Neural cell (in vitro differentiated cells): ENCODE measurements at regions not wholly inside any gene's neighbourhood (a gene's known extent, or its start where the extent isn't known, plus 50 kb on each side); places are given as distances from the start of the nearest gene placed in this dataset.

Source experiments
- H2AFZ ChIP-seq: fragments of 200-600, 300-800 bp; sonication (generic), shearing (Covaris generic); 2 replicates; pipeline ENCODE4 v1.6.0; 2014; ENCODE audit warnings: low read depth, mild to moderate bottlenecking, antibody characterized with exemption, low read length, moderate library complexity
- H3F3A ChIP-seq: fragments of 200-600 bp; shearing (Covaris generic); 2 replicates; pipeline ENCODE4 v1.6.1; 2016; ENCODE audit warnings: mild to moderate bottlenecking, moderate library complexity, mixed read lengths, antibody characterized with exemption, low read length; ENCODE audit not compliant: insufficient read depth, poor library complexity, severe bottlenecking
- H3K27ac ChIP-seq: fragments of 200-600, 300-800 bp; sonication (generic), shearing (Covaris generic); 2 replicates; pipeline ENCODE4 v1.5.1; 2014; ENCODE audit warnings: mild to moderate bottlenecking, low read length, moderate library complexity
- H3K27me3 ChIP-seq: fragments of 300-800, 200-600 bp; sonication (generic), shearing (Covaris generic); 2 replicates; pipeline ENCODE4 v1.6.0; 2014; ENCODE audit warnings: mild to moderate bottlenecking, low read depth, low read length, moderate library complexity; ENCODE audit not compliant: insufficient read depth
- H3K36me3 ChIP-seq: fragments of 300-800, 200-600 bp; sonication (generic), shearing (Covaris generic); 2 replicates; pipeline ENCODE4 v1.5.1; 2014; ENCODE audit warnings: mild to moderate bottlenecking, antibody characterized with exemption, low read length, moderate library complexity; ENCODE audit not compliant: insufficient read depth
- H3K4me2 ChIP-seq: fragments of 300-800, 200-600 bp; sonication (generic), shearing (Covaris generic); 2 replicates; pipeline ENCODE4 v1.6.0; 2014; ENCODE audit warnings: mild to moderate bottlenecking, low read length
- H3K4me3 ChIP-seq: fragments of 300-800, 200-600 bp; sonication (generic), shearing (Covaris generic); 2 replicates; pipeline ENCODE4 v1.5.1; 2014; ENCODE audit warnings: mild to moderate bottlenecking, low read length, moderate library complexity
- H3K79me2 ChIP-seq: fragments of 200-600 bp; shearing (Covaris generic); replicated peaks from 2 replicates; pipeline ENCODE4 v1.6.0; 2014; ENCODE audit warnings: mild to moderate bottlenecking, low read length, moderate library complexity; ENCODE audit not compliant: insufficient read depth
- H3K9ac ChIP-seq: fragments of 300-800, 200-600 bp; sonication (generic), shearing (Covaris generic); 2 replicates; pipeline ENCODE4 v1.6.1; 2016; ENCODE audit warnings: mild to moderate bottlenecking, low read length, mixed read lengths
- H3K9me2 ChIP-seq: fragments of 200-600 bp; shearing (Covaris generic); 2 replicates; pipeline ENCODE4 v1.6.1; 2016; ENCODE audit warnings: mild to moderate bottlenecking, low read length, mixed read lengths; ENCODE audit not compliant: insufficient read depth
- H3K9me3 ChIP-seq: fragments of 200-600, 300-800 bp; sonication (generic), shearing (Covaris generic); 2 replicates; pipeline ENCODE4 v1.6.1; 2016; ENCODE audit warnings: mild to moderate bottlenecking, mixed run types, low read length, moderate library complexity, mixed read lengths
- H4K20me1 ChIP-seq: fragments of 200-600 bp; shearing (Covaris generic); 2 replicates; pipeline ENCODE4 v1.6.1; 2016; ENCODE audit warnings: mild to moderate bottlenecking, mixed run types; ENCODE audit not compliant: insufficient read depth
- CTCF ChIP-seq: fragments of 450-650 bp; IDR thresholded peaks from 2 replicates; pipeline ENCODE4 v1.5.1; 2014; ENCODE audit warnings: antibody characterized with exemption, mild to moderate bottlenecking, moderate library complexity; ENCODE audit not compliant: poor library complexity, severe bottlenecking
- EP300 ChIP-seq: fragments of 450-650 bp; conservative IDR thresholded peaks from 2 replicates; pipeline ENCODE4 v1.6.1; 2014; ENCODE audit warnings: antibody characterized with exemption, mild to moderate bottlenecking, moderate library complexity; ENCODE audit not compliant: poor library complexity, severe bottlenecking
- EZH2 ChIP-seq: fragments of 200-600, 300-800 bp; shearing (Covaris generic), sonication (generic); IDR thresholded peaks from 2 replicates; pipeline ENCODE4 v1.6.1; 2014; ENCODE audit warnings: antibody characterized with exemption, low read length, borderline replicate concordance, mild to moderate bottlenecking; ENCODE audit not compliant: insufficient read depth, poor library complexity, severe bottlenecking
- MXI1 ChIP-seq: fragments of 450-650 bp; conservative IDR thresholded peaks from 2 replicates; pipeline ENCODE4 v1.6.1; 2014; ENCODE audit warnings: antibody characterized with exemption, mild to moderate bottlenecking; ENCODE audit not compliant: poor library complexity, severe bottlenecking
- RAD21 ChIP-seq: fragments of 450-650 bp; conservative IDR thresholded peaks from 2 replicates; pipeline ENCODE4 v1.6.1; 2014; ENCODE audit warnings: antibody characterized with exemption, mild to moderate bottlenecking, moderate library complexity
- SMC3 ChIP-seq: fragments of 450-650 bp; conservative IDR thresholded peaks from 2 replicates; pipeline ENCODE4 v1.6.1; 2014; ENCODE audit warnings: antibody characterized with exemption, mild to moderate bottlenecking, moderate library complexity; ENCODE audit not compliant: poor library complexity
- TAF1 ChIP-seq: IDR thresholded peaks from 2 replicates; pipeline ENCODE4 v1.6.1; 2012; ENCODE audit warnings: low read depth
- TF ChIP-seq, protein P1 (sequence below): IDR thresholded peaks from 2 replicates; pipeline ENCODE4 v1.6.1; 2012; ENCODE audit warnings: borderline replicate concordance

- Histone ChIP-seq H3K9me3 (no peaks in the 10 kb centered on the region), H3K27me3 (no peaks in the 10 kb centered on the region), H3K79me2 (no peaks in the 10 kb centered on the region), H3K27ac (no peak overlapping the region), H2AFZ (no peak overlapping the region), H3K4me3 (no peak overlapping the region), H3K36me3 (no peaks in the 10 kb centered on the region), H3K9me2 (no peaks in the 10 kb centered on the region), H3K9ac (no peak overlapping the region), H3F3A (no peaks in the 10 kb centered on the region), H4K20me1 (no peaks in the 10 kb centered on the region), H3K4me2 (no peak overlapping the region)
- no peak for TF ChIP-seq TAF1
- no peak for TF ChIP-seq EP300
- TF ChIP-seq EZH2: no peak
- TF ChIP-seq, protein P1, sequence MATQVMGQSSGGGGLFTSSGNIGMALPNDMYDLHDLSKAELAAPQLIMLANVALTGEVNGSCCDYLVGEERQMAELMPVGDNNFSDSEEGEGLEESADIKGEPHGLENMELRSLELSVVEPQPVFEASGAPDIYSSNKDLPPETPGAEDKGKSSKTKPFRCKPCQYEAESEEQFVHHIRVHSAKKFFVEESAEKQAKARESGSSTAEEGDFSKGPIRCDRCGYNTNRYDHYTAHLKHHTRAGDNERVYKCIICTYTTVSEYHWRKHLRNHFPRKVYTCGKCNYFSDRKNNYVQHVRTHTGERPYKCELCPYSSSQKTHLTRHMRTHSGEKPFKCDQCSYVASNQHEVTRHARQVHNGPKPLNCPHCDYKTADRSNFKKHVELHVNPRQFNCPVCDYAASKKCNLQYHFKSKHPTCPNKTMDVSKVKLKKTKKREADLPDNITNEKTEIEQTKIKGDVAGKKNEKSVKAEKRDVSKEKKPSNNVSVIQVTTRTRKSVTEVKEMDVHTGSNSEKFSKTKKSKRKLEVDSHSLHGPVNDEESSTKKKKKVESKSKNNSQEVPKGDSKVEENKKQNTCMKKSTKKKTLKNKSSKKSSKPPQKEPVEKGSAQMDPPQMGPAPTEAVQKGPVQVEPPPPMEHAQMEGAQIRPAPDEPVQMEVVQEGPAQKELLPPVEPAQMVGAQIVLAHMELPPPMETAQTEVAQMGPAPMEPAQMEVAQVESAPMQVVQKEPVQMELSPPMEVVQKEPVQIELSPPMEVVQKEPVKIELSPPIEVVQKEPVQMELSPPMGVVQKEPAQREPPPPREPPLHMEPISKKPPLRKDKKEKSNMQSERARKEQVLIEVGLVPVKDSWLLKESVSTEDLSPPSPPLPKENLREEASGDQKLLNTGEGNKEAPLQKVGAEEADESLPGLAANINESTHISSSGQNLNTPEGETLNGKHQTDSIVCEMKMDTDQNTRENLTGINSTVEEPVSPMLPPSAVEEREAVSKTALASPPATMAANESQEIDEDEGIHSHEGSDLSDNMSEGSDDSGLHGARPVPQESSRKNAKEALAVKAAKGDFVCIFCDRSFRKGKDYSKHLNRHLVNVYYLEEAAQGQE: no peak
- no peak for TF ChIP-seq SMC3
- TF ChIP-seq CTCF: no peak
- TF ChIP-seq MXI1: no peak
- no peak for TF ChIP-seq RAD21
Observed at GRCh38 chr1:17927952-17928351, 172.8 kb downstream of the ACTL8 start.

- Histone ChIP-seq H3K4me2 (no peak overlapping the region), H3K4me3 (no peak overlapping the region), H3K9ac (no peak overlapping the region), H3K27me3 (no peaks in the 10 kb centered on the region), H3K9me3 (no peaks in the 10 kb centered on the region), H2AFZ (no peak overlapping the region), H3K9me2 (no peaks in the 10 kb centered on the region), H4K20me1 (no peaks in the 10 kb centered on the region), H3K79me2 (no peaks in the 10 kb centered on the region), H3K27ac (no peak overlapping the region), H3F3A (no peaks in the 10 kb centered on the region), H3K36me3 (no peaks in the 10 kb centered on the region)
- TF ChIP-seq, protein P1: no peak
- TF ChIP-seq TAF1 (no peak), EZH2 (no peak), MXI1 (no peak)
Observed at GRCh38 chr1:17929224-17929623, 174.1 kb downstream of the ACTL8 start.
